BJ (cell line): ENCODE measurements at regions not wholly inside any gene's neighbourhood (a gene's known extent, or its start where the extent isn't known, plus 50 kb on each side); places are given as distances from the start of the nearest gene placed in this dataset.

Source experiments
- CTCF ChIA-PET: fragments of 350-600 bp; formaldehyde crosslinking; extraction: SDS; loops from one replicate; lab custom pipeline; 2021; ENCODE audit warnings: antibody characterized with exemption, inconsistent platforms; lab: Yijun Ruan, JAX
- POLR2A ChIA-PET: fragments of 300-600 bp; sonication (Branson Sonifier 250); formaldehyde crosslinking; extraction: SDS; loops from one replicate; lab custom pipeline; 2021; ENCODE audit warnings: antibody characterized with exemption; lab: Charles Lee
- DNase-seq: peaks from one replicate; pipeline ENCODE4 v3.0.0-alpha.2; 2011; ENCODE audit warnings: low read depth
- H3K27me3 ChIP-seq: 2 replicates; pipeline ENCODE4 v1.6.0; 2011; ENCODE audit warnings: low read length; ENCODE audit not compliant: control insufficient read depth, insufficient read depth
- H3K36me3 ChIP-seq: 2 replicates; pipeline ENCODE4 v1.5.1; 2011; ENCODE audit warnings: low read length; ENCODE audit not compliant: control insufficient read depth, insufficient read depth
- H3K4me3 ChIP-seq: 2 replicates; pipeline ENCODE4 v1.5.1; 2011; ENCODE audit warnings: low read depth, mild to moderate bottlenecking, control low read depth, low read length
- CTCF ChIP-seq: IDR thresholded peaks from 2 replicates; pipeline ENCODE4 v1.5.1; 2011; ENCODE audit warnings: low read depth, mild to moderate bottlenecking, control low read depth, inconsistent platforms, low read length, moderate library complexity; ENCODE audit not compliant: insufficient read depth

- H3K4me3 ChIP-seq, result no peak overlapping the region
- 0 out of 2 replicates have a peak, but pooled peaks cover 4% of the 10 kb centered on the region for H3K27me3 ChIP-seq
- ChIA-PET POLR2A (no interaction called here), CTCF (interaction anchor here (0.7 to 13.8 kb wide), 17 partner anchors 9 to 264 kb away, joined by 3 to 486 read pairs (median 4); partner anchors contain the start of genes LRIG2 and PPM1J)
- TF ChIP-seq CTCF, result peak; percentile 98
- no peak for DNase-seq
- H3K36me3 ChIP-seq, result no peaks in the 10 kb centered on the region
Observed at GRCh38 chr1:112808861-112809684, 93.9 kb upstream of the PPM1J start.

- Histone ChIP-seq H3K27me3 (0 out of 2 replicates have a peak, but pooled peaks cover 4% of the 10 kb centered on the region), H3K36me3 (no peaks in the 10 kb centered on the region), H3K4me3 (no peak overlapping the region)
- no peak for DNase-seq
- TF ChIP-seq CTCF, result no peak
- ChIA-PET CTCF (interaction anchor here (0.6 to 13.8 kb wide), 10 partner anchors 24 to 265 kb away, joined by 3 to 486 read pairs (median 4); partner anchors contain the start of genes LRIG2 and PPM1J), POLR2A (no interaction called here)
Observed at GRCh38 chr1:112807999-112808398, 92.9 kb upstream of the PPM1J start.

GRCh38 chr1:112807117-112807516, 92.0 kb upstream of the PPM1J start:
- POLR2A ChIA-PET, result no interaction called here
- no peak for TF ChIP-seq CTCF

GRCh38 chr1:112806090-112806642, 91.0 kb upstream of the PPM1J start:
- no peak for DNase-seq
- no peak for TF ChIP-seq CTCF
- Histone ChIP-seq H3K4me3 (no peak overlapping the region), H3K36me3 (no peaks in the 10 kb centered on the region), H3K27me3 (0 out of 2 replicates have a peak, but pooled peaks cover 4% of the 10 kb centered on the region)
- ChIA-PET POLR2A (no interaction called here), CTCF (interaction anchor here (0.6 to 13.8 kb wide), 10 partner anchors 7 to 267 kb away, joined by 3 to 486 read pairs (median 9); partner anchors contain the start of genes LRIG2 and PPM1J)

More at GRCh38 chr1:112807117-112807516, 92.0 kb upstream of the PPM1J start:
- no peak for DNase-seq
- Histone ChIP-seq H3K36me3 (no peaks in the 10 kb centered on the region), H3K27me3 (0 out of 2 replicates have a peak, but pooled peaks cover 4% of the 10 kb centered on the region), H3K4me3 (no peak overlapping the region)
- CTCF ChIA-PET, result interaction anchor here (2.6 to 13.8 kb wide), 3 partner anchors 89 to 266 kb away, joined by 11 to 486 read pairs (median 33); partner anchors contain the start of genes LRIG2 and PPM1J
